ENCODE measurements at regions not wholly inside any gene's neighbourhood (a gene's known extent, or its start where the extent isn't known, plus 50 kb on each side); places are given as distances from the start of the nearest gene placed in this dataset.

- DNase-seq, result peak; percentile 21
Observed at GRCh38 chr5:106766916-106767315, 903.8 kb downstream of the EFNA5 start.

- DNase-seq, result no peak
Observed at GRCh38 chr5:106759581-106759980, 911.2 kb downstream of the EFNA5 start.

- DNase-seq, result no peak
Observed at GRCh38 chr5:106759152-106759551, 911.6 kb downstream of the EFNA5 start.

- no peak for DNase-seq
Observed at GRCh38 chr5:106757672-106758071, 913.1 kb downstream of the EFNA5 start.

- DNase-seq, result no peak
Observed at GRCh38 chr5:106755789-106756188, 914.9 kb downstream of the EFNA5 start.

GRCh38 chr5:106755066-106755465 lies 915.7 kb downstream of the EFNA5 start:
- DNase-seq, result no peak

GRCh38 chr5:106749826-106750225 lies 920.9 kb downstream of the EFNA5 start:
- DNase-seq, result no peak

GRCh38 chr5:106739127-106739526 lies 931.6 kb downstream of the EFNA5 start:
- DNase-seq, result no peak

GRCh38 chr5:106737111-106737510 lies 933.6 kb downstream of the EFNA5 start:
- no peak for DNase-seq

- no peak for DNase-seq
Observed at GRCh38 chr5:106732624-106733023, 938.1 kb downstream of the EFNA5 start.

- DNase-seq, result no peak
Observed at GRCh38 chr5:106730912-106731311, 939.8 kb downstream of the EFNA5 start.

- no peak for DNase-seq
Observed at GRCh38 chr5:106730506-106730905, 940.2 kb downstream of the EFNA5 start.

- no peak for DNase-seq
Observed at GRCh38 chr5:106728208-106728607, 942.5 kb downstream of the EFNA5 start.

- DNase-seq, result no peak
Observed at GRCh38 chr5:106727071-106727470, 943.7 kb downstream of the EFNA5 start.

- peak; percentile 27 for DNase-seq
Observed at GRCh38 chr5:106720367-106720766, 950.4 kb downstream of the EFNA5 start.

GRCh38 chr5:106699796-106700195 lies 970.9 kb downstream of the EFNA5 start:
- no peak for DNase-seq

GRCh38 chr5:106699198-106699597 lies 971.5 kb downstream of the EFNA5 start:
- no peak for DNase-seq

- no peak for DNase-seq
Observed at GRCh38 chr5:106698169-106698568, 972.6 kb downstream of the EFNA5 start.

GRCh38 chr5:106691701-106692100 lies 979.0 kb downstream of the EFNA5 start:
- no peak for DNase-seq

- no peak for DNase-seq
Observed at GRCh38 chr5:106690585-106690984, 980.2 kb downstream of the EFNA5 start.

- peak; percentile 35 for DNase-seq
Observed at GRCh38 chr5:106680330-106680729, 990.4 kb downstream of the EFNA5 start.

GRCh38 chr5:106677057-106677456 lies 993.7 kb downstream of the EFNA5 start:
- DNase-seq, result no peak

- DNase-seq, result no peak
Observed at GRCh38 chr5:106675687-106676086, 995.0 kb downstream of the EFNA5 start.

- DNase-seq, result no peak
Observed at GRCh38 chr5:106673941-106674340, 996.8 kb downstream of the EFNA5 start.

- peak; percentile 19 for DNase-seq
Observed at GRCh38 chr5:106661866-106662265, 1008.9 kb downstream of the EFNA5 start.

- DNase-seq, result no peak
Observed at GRCh38 chr5:106660681-106661080, 1010.1 kb downstream of the EFNA5 start.

All from eye (tissue), 1 donor.